Neural crest cell (in vitro differentiated cells): ENCODE measurements at regions not wholly inside any gene's neighbourhood (a gene's known extent, or its start where the extent isn't known, plus 50 kb on each side); places are given as distances from the start of the nearest gene placed in this dataset.

ENCODE experiments used
- DNase-seq: peaks from one replicate; pipeline ENCODE4 v3.0.0; 2021; ENCODE audit warnings: low read depth, mixed read lengths, low spot score
- H3K27ac Mint-ChIP-seq: one replicate; pipeline ENCODE4 v1.8.0; 2021; ENCODE audit warnings: mild to moderate bottlenecking, mixed read lengths; ENCODE audit not compliant: unreplicated experiment
- H3K27me3 Mint-ChIP-seq: 2 replicates; pipeline ENCODE4 v1.8.0; 2021; ENCODE audit warnings: low read depth, mild to moderate bottlenecking, mixed read lengths
- H3K36me3 Mint-ChIP-seq: 2 replicates; pipeline ENCODE4 v1.8.0; 2021; ENCODE audit warnings: low read depth, mild to moderate bottlenecking, mixed read lengths
- H3K4me1 Mint-ChIP-seq: 2 replicates; pipeline ENCODE4 v1.8.0; 2021; ENCODE audit warnings: mixed read lengths
- H3K4me3 Mint-ChIP-seq: one replicate; pipeline ENCODE4 v1.8.0; 2021; ENCODE audit warnings: mild to moderate bottlenecking, mixed read lengths
- H3K9me3 Mint-ChIP-seq: 2 replicates; pipeline ENCODE4 v1.8.0; 2021; ENCODE audit warnings: mixed read lengths
- CTCF ChIP-seq: fragments of 200-600 bp; sonication (generic); conservative IDR thresholded peaks from 2 replicates; pipeline ENCODE4 v1.5.0; 2021; ENCODE audit warnings: antibody characterized with exemption, mild to moderate bottlenecking

- no peaks in the 10 kb centered on the region for H3K36me3 Mint-ChIP-seq
Observed at GRCh38 chr11:98955551-98955950, 65.2 kb upstream of the CNTN5 start.

GRCh38 chr11:98964146-98964545 lies 56.6 kb upstream of the CNTN5 start:
- H3K27me3 Mint-ChIP-seq: no peaks in the 10 kb centered on the region
- peaks cover 3% of the 10 kb centered on the region for H3K9me3 Mint-ChIP-seq
- H3K4me1 Mint-ChIP-seq: peaks cover 11% of the 10 kb centered on the region
- no peak for TF ChIP-seq CTCF
- no peak overlapping the region for H3K4me3 Mint-ChIP-seq
- H3K27ac Mint-ChIP-seq: no peak overlapping the region
- no peaks in the 10 kb centered on the region for H3K36me3 Mint-ChIP-seq
- DNase-seq: no peak

More at GRCh38 chr11:98955551-98955950, 65.2 kb upstream of the CNTN5 start:
- TF ChIP-seq CTCF: no peak
- no peak for DNase-seq
- no peaks in the 10 kb centered on the region for H3K27me3 Mint-ChIP-seq
- peaks cover 6% of the 10 kb centered on the region for H3K4me1 Mint-ChIP-seq
- no peak overlapping the region for H3K27ac Mint-ChIP-seq
- no peak overlapping the region for H3K4me3 Mint-ChIP-seq
- peaks cover 3% of the 10 kb centered on the region for H3K9me3 Mint-ChIP-seq

- Mint-ChIP-seq H3K4me1 (peaks cover 11% of the 10 kb centered on the region), H3K4me3 (no peak overlapping the region), H3K27me3 (no peaks in the 10 kb centered on the region), H3K27ac (no peak overlapping the region), H3K9me3 (peaks cover 3% of the 10 kb centered on the region), H3K36me3 (no peaks in the 10 kb centered on the region)
- no peak for DNase-seq
- no peak for TF ChIP-seq CTCF
Observed at GRCh38 chr11:98965358-98965757, 55.4 kb upstream of the CNTN5 start.

GRCh38 chr11:98965775-98966174 lies 55.0 kb upstream of the CNTN5 start:
- Mint-ChIP-seq H3K9me3 (peaks cover 3% of the 10 kb centered on the region), H3K4me1 (peaks cover 11% of the 10 kb centered on the region), H3K27me3 (no peaks in the 10 kb centered on the region), H3K36me3 (no peaks in the 10 kb centered on the region), H3K4me3 (no peak overlapping the region), H3K27ac (no peak overlapping the region)
- TF ChIP-seq CTCF: no peak
- DNase-seq: no peak

- H3K9me3 Mint-ChIP-seq: peaks cover 3% of the 10 kb centered on the region
- H3K27me3 Mint-ChIP-seq: no peaks in the 10 kb centered on the region
- H3K27ac Mint-ChIP-seq: no peak overlapping the region
- DNase-seq: no peak
- no peak for TF ChIP-seq CTCF
- peaks cover 3% of the 10 kb centered on the region for H3K4me1 Mint-ChIP-seq
- H3K36me3 Mint-ChIP-seq: no peaks in the 10 kb centered on the region
- H3K4me3 Mint-ChIP-seq: no peak overlapping the region
Observed at GRCh38 chr11:98967005-98967404, 53.7 kb upstream of the CNTN5 start.
